ENCODE measurements at regions not wholly inside any gene's neighbourhood (a gene's known extent, or its start where the extent isn't known, plus 50 kb on each side); places are given as distances from the start of the nearest gene placed in this dataset.

- TF ChIP-seq CTCF (IDR thresholded peaks at IDR 0.05; ENCODE audit: low read length) (no peak), EZH2phosphoT487 (IDR thresholded peaks at IDR 0.05; ENCODE audit: low read length) (no peak)
These were observed 369.6 kb upstream of the SEMA6A start for GRCh38 chr5:116944183-116944582.
